T-helper 2 cell treated with Interferon-gamma antibody and Interleukin-4, amounts not matched to agents 100 ng/mL and 5 ng/mL, for 36 hours (primary cell): ENCODE measurements at regions not wholly inside any gene's neighbourhood (a gene's known extent, or its start where the extent isn't known, plus 50 kb on each side); places are given as distances from the start of the nearest gene placed in this dataset.
"Not testable (repeated sequence)": the region's sequence is repeated elsewhere in the genome, so short reads cannot be mapped to it uniquely, and the experiment has no call there.

Experiments used
- intact Hi-C: fragments of 100-400 bp; cut with micrococcal nuclease; formaldehyde crosslinking; loops from one replicate; pipeline ENCODE4 v1.15.1; 2023

GRCh38 chr16:49003992-49004391, 277.6 kb downstream of the CBLN1 start:
- intact Hi-C loops, result no loop called here

- intact Hi-C loops, result no loop called here
Measured at GRCh38 chr16:49003022-49003421, 278.6 kb downstream of the CBLN1 start.

- intact Hi-C loops, result no loop called here
Measured at GRCh38 chr16:49000594-49000993, 281.0 kb downstream of the CBLN1 start.

GRCh38 chr16:48999508-48999907, 282.1 kb downstream of the CBLN1 start:
- intact Hi-C loops, result no loop called here

GRCh38 chr16:48999044-48999443, 282.6 kb downstream of the CBLN1 start:
- intact Hi-C loops, result no loop called here

GRCh38 chr16:48997946-48998345, 283.7 kb downstream of the CBLN1 start:
- intact Hi-C loops, result no loop called here

GRCh38 chr16:48997081-48997615, 284.5 kb downstream of the CBLN1 start:
- intact Hi-C loops, result no loop called here

- intact Hi-C loops, result no loop called here
Measured at GRCh38 chr16:48978501-48978900, 303.1 kb downstream of the CBLN1 start.

GRCh38 chr16:48972236-48972635, 309.4 kb downstream of the CBLN1 start:
- intact Hi-C loops, result no loop called here

- intact Hi-C loops, result no loop called here
Measured at GRCh38 chr16:48971571-48972077, 310.0 kb downstream of the CBLN1 start.

- intact Hi-C loops, result no loop called here
Measured at GRCh38 chr16:48970216-48970615, 311.4 kb downstream of the CBLN1 start.

GRCh38 chr16:48969611-48970010, 312.0 kb downstream of the CBLN1 start:
- intact Hi-C loops, result no loop called here

GRCh38 chr16:48965386-48965785, 316.3 kb downstream of the CBLN1 start:
- intact Hi-C loops, result no loop called here

- intact Hi-C loops, result no loop called here
Measured at GRCh38 chr16:48963901-48964615, 317.6 kb downstream of the CBLN1 start.

GRCh38 chr16:48963306-48963705, 318.3 kb downstream of the CBLN1 start:
- intact Hi-C loops, result no loop called here

- intact Hi-C loops, result no loop called here
Measured at GRCh38 chr16:48961546-48961945, 320.1 kb downstream of the CBLN1 start.

- intact Hi-C loops, result no loop called here
Measured at GRCh38 chr16:48960830-48961229, 320.8 kb downstream of the CBLN1 start.

- intact Hi-C loops, result no loop called here
Measured at GRCh38 chr16:48959747-48960146, 321.9 kb downstream of the CBLN1 start.

- intact Hi-C loops, result no loop called here
Measured at GRCh38 chr16:48959204-48959603, 322.4 kb downstream of the CBLN1 start.

GRCh38 chr16:48958681-48959080, 323.0 kb downstream of the CBLN1 start:
- intact Hi-C loops, result no loop called here

GRCh38 chr16:48956620-48957019, 325.0 kb downstream of the CBLN1 start:
- intact Hi-C loops, result no loop called here

- intact Hi-C loops, result no loop called here
Measured at GRCh38 chr16:48955837-48956236, 325.8 kb downstream of the CBLN1 start.

GRCh38 chr16:48951621-48952125, 330.0 kb downstream of the CBLN1 start:
- intact Hi-C loops, result not testable (repeated sequence)
